ENCODE measurements at regions not wholly inside any gene's neighbourhood (a gene's known extent, or its start where the extent isn't known, plus 50 kb on each side); places are given as distances from the start of the nearest gene placed in this dataset.
A peak's percentile ranks its signal among the peaks of the same experiment; 100 is the strongest.
"Not testable (repeated sequence)": the region's sequence is repeated elsewhere in the genome, so short reads cannot be mapped to it uniquely, and the experiment has no call there.

DNA sequence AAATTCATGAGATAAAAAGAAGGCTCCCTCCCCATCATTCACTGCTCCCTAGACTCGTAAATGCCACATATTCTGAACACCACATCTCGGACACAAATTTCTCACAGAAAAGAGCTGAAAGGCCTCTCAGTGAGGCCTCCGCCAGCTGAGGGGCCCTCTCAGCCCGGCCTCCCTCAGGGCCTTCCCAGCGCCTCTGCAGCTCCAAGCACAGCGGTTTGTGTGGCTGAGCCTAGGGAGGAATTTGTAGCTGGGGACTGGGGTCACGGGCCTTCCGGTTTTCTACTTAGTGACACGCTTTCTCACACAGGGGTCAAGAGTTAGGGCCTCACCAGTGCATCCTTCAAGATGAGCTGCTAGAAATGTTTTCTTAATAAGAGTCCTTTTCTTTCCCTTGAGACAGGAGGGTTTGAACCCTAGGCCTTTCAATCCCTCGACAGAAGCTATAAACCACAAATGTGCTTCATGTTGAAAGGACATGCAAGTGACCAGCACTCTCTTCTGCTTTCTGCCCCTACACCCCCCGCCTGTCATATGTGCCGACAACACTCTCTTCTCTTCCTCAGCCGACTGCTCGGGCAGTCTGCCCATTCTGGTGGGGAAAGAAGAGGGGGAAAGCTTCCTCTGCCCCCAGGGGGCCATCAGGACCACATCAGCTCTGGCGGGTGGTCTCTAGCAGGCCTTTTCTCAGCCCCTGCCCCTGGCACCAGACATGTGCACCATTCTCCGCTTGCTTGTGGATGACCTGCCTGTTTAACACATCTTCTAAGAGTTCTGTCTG, 104.9 kb downstream of the CHIC2 start:
- TF ChIP-seq POLR2A (IDR thresholded peaks at IDR 0.05; ENCODE audit: low read depth, low read length): no peak
- FAIRE-seq: no peak
- no peak for DNase-seq (ENCODE audit: insufficient read length, low spot score)

GRCh38 chr4:53956454-53956853, 108.0 kb downstream of the CHIC2 start:
- DNase-seq (ENCODE audit: insufficient read length, low spot score): no peak
- no peak for FAIRE-seq
- TF ChIP-seq POLR2A (IDR thresholded peaks at IDR 0.05; ENCODE audit: low read depth, low read length): no peak

- FAIRE-seq: no peak
- DNase-seq (ENCODE audit: insufficient read length, low spot score): no peak
- no peak for TF ChIP-seq POLR2A (IDR thresholded peaks at IDR 0.05; ENCODE audit: low read depth, low read length)
Measured at GRCh38 chr4:53956053-53956452, 108.4 kb downstream of the CHIC2 start.

- DNase-seq (ENCODE audit: insufficient read length, low spot score): no peak
- TF ChIP-seq POLR2A (IDR thresholded peaks at IDR 0.05; ENCODE audit: low read depth, low read length): no peak
- FAIRE-seq: no peak
Measured at GRCh38 chr4:53951414-53951813, 113.0 kb downstream of the CHIC2 start.

DNA sequence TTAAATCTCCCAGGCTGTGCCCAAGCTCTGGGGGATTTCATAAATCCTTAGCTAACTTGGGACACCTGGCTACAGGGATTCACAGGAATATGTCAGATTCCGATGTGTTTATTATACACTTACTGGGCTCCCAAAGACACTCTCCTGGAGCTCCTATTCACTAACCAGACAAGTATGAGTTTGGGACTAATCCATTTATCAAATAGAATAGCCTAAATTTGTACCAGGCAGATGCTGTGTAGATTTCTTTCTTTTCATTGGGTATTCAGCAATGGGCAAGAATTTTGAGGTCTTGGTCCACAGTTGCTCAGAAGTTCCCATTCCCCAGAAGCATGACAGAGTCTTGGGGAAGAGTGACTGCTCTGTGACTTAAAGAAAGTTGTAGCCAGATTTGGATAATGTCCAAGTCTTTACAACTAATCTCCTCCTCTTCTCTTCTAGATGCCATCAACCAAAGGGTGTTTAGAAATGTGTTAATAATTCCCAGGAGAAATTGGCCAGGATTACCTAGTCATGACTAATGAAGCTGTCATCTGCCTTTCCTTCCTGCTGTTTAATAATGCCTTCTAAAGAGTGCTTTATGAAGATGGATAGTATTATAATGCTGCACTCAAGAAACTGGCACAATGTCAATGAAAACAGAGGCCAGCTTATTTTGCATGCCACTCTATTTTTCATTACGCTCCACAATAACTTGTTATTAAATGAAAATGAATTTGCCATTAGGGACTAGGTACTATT, 120.9 kb downstream of the CHIC2 start:
- DNase-seq (ENCODE audit: insufficient read length, low spot score) (no peak), FAIRE-seq (no peak)
- no peak for TF ChIP-seq POLR2A (IDR thresholded peaks at IDR 0.05; ENCODE audit: low read depth, low read length)

DNA sequence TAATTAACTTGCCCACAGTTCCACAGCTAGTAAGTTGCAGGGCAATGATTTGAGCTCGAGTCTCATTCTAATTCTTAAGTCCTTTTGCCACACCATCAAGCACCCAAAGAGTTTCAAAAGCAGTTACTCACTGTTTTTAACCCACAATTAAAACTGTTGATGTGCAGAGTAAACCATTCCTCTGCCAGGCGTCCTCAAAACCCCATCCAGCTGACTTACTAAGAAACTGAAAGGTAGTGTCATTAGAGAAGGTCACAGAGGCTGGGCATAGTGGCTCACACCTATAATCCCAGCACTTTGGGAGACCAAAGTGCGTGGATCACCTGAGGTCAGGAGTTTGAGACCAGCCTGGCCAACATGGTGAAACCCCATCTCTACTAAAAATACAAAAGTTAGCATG, 121.7 kb downstream of the CHIC2 start:
- no peak for FAIRE-seq
- DNase-seq (ENCODE audit: insufficient read length, low spot score): no peak
- TF ChIP-seq POLR2A (IDR thresholded peaks at IDR 0.05; ENCODE audit: low read depth, low read length): no peak

DNA sequence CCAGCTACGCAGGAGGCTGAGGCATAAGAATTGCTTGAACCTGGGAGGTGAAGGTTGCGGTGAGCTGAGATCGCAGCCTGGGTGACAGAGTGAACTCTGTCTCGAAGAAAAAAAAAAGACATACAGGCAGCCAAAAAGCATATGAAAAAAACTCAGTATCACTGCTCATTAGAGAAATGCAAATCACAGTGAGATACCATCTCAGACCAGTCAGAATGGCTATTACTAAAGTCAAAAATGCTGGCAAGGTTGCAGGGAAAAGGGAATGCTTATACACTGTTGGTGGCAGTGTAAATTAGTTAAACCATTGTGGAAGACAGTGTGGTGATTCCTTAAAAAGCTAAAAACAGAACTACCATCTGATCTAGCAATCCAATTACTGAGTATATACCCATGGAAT, 123.1 kb downstream of the CHIC2 start:
- no peak for TF ChIP-seq POLR2A (IDR thresholded peaks at IDR 0.05; ENCODE audit: low read depth, low read length)
- no peak for FAIRE-seq

GRCh38 chr4:53939892-53940291, 124.5 kb downstream of the CHIC2 start:
- not testable (repeated sequence) for FAIRE-seq; DNase-seq (ENCODE audit: insufficient read length, low spot score)

More for the DNA sequence above, 123.1 kb downstream of the CHIC2 start:
- DNase-seq (ENCODE audit: insufficient read length, low spot score): no peak

- no peak for FAIRE-seq
- DNase-seq (ENCODE audit: insufficient read length, low spot score): no peak
- no peak for TF ChIP-seq POLR2A (IDR thresholded peaks at IDR 0.05; ENCODE audit: low read depth, low read length)
Measured at GRCh38 chr4:53937918-53938317, 126.5 kb downstream of the CHIC2 start.

- no peak for TF ChIP-seq POLR2A (IDR thresholded peaks at IDR 0.05; ENCODE audit: low read depth, low read length)
- DNase-seq (ENCODE audit: insufficient read length, low spot score): no peak
- no peak for FAIRE-seq
Measured at GRCh38 chr4:53937327-53937726, 127.1 kb downstream of the CHIC2 start.

DNA sequence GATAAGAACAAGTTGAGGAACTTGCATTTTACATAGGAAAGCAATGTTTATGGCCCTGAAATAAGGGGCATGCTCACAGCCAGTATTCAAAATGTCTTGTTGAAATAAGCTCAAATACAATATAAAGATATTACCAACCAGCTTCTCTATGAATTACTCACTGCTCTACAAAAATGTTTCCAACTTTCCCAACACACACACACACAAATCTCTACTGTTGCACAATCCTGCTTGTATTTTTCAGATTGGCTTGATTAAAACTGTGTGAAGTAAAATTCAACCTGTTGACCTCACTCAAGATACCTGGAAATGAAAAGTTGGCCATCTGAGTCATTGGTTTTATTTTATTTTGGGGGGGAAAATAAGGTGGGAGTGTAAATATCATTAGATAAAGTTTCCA, 128.6 kb downstream of the CHIC2 start:
- DNase-seq (ENCODE audit: insufficient read length, low spot score): no peak
- TF ChIP-seq POLR2A (IDR thresholded peaks at IDR 0.05; ENCODE audit: low read depth, low read length): no peak
- no peak for FAIRE-seq

- peak; percentile 27 for FAIRE-seq
- no peak for DNase-seq (ENCODE audit: insufficient read length, low spot score)
- no peak for TF ChIP-seq POLR2A (IDR thresholded peaks at IDR 0.05; ENCODE audit: low read depth, low read length)
Measured at GRCh38 chr4:53932796-53933610, 131.4 kb downstream of the CHIC2 start.

GRCh38 chr4:53931461-53931961, 132.9 kb downstream of the CHIC2 start:
- no peak for TF ChIP-seq POLR2A (IDR thresholded peaks at IDR 0.05; ENCODE audit: low read depth, low read length)
- FAIRE-seq (no peak), DNase-seq (ENCODE audit: insufficient read length, low spot score) (no peak)
